ENCODE measurements at regions not wholly inside any gene's neighbourhood (a gene's known extent, or its start where the extent isn't known, plus 50 kb on each side); places are given as distances from the start of the nearest gene placed in this dataset.

- TF ChIP-seq CTCF (IDR thresholded peaks at IDR 0.05) (no peak), EZH2 (IDR thresholded peaks at IDR 0.05) (no peak), EZH2phosphoT487 (IDR thresholded peaks at IDR 0.05) (no peak)
Observed at GRCh38 chr5:68953875-68954617, 139.8 kb upstream of the SLC30A5 start.

All from neural progenitor cell (in vitro differentiated cells).